BJ (cell line): ENCODE measurements at regions not wholly inside any gene's neighbourhood (a gene's known extent, or its start where the extent isn't known, plus 50 kb on each side); places are given as distances from the start of the nearest gene placed in this dataset.

ENCODE experiments used
- CTCF ChIA-PET: fragments of 350-600 bp; formaldehyde crosslinking; extraction: SDS; loops from one replicate; lab custom pipeline; 2021; ENCODE audit warnings: antibody characterized with exemption, inconsistent platforms; lab: Yijun Ruan, JAX
- POLR2A ChIA-PET: fragments of 300-600 bp; sonication (Branson Sonifier 250); formaldehyde crosslinking; extraction: SDS; loops from one replicate; lab custom pipeline; 2021; ENCODE audit warnings: antibody characterized with exemption; lab: Charles Lee
- DNase-seq: peaks from one replicate; pipeline ENCODE4 v3.0.0-alpha.2; 2011; ENCODE audit warnings: low read depth
- H3K27me3 ChIP-seq: 2 replicates; pipeline ENCODE4 v1.6.0; 2011; ENCODE audit warnings: low read length; ENCODE audit not compliant: control insufficient read depth, insufficient read depth
- H3K36me3 ChIP-seq: 2 replicates; pipeline ENCODE4 v1.5.1; 2011; ENCODE audit warnings: low read length; ENCODE audit not compliant: control insufficient read depth, insufficient read depth
- H3K4me3 ChIP-seq: 2 replicates; pipeline ENCODE4 v1.5.1; 2011; ENCODE audit warnings: low read depth, mild to moderate bottlenecking, control low read depth, low read length
- TF ChIP-seq, protein P1 (sequence below): IDR thresholded peaks from 2 replicates; pipeline ENCODE4 v1.5.1; 2011; ENCODE audit warnings: low read depth, mild to moderate bottlenecking, control low read depth, inconsistent platforms, low read length, moderate library complexity; ENCODE audit not compliant: insufficient read depth

DNA sequence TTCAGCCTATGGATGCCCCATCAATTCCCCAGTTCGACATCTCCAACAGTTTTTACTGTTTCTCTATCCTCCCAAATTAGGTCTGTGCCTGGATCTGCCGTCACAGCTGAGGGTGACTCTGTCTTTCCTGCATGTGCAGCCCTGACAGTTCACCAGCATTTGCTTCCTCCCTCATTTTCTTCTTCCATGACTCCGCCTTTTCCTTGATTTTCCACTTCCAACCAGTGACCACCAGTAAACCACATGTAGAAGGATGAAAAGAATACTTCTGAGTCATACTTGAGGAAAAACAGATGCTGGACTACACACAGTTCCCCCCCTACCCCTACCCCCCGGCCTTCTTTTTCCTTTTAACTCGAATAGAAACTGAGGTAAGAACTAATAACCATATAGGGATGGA lies 311.8 kb upstream of the POM121L12 start:
- ChIA-PET POLR2A (no interaction called here), CTCF (no interaction called here)
- Histone ChIP-seq H3K36me3 (no peaks in the 10 kb centered on the region), H3K4me3 (no peak overlapping the region), H3K27me3 (no peaks in the 10 kb centered on the region)
- TF ChIP-seq, protein P1, sequence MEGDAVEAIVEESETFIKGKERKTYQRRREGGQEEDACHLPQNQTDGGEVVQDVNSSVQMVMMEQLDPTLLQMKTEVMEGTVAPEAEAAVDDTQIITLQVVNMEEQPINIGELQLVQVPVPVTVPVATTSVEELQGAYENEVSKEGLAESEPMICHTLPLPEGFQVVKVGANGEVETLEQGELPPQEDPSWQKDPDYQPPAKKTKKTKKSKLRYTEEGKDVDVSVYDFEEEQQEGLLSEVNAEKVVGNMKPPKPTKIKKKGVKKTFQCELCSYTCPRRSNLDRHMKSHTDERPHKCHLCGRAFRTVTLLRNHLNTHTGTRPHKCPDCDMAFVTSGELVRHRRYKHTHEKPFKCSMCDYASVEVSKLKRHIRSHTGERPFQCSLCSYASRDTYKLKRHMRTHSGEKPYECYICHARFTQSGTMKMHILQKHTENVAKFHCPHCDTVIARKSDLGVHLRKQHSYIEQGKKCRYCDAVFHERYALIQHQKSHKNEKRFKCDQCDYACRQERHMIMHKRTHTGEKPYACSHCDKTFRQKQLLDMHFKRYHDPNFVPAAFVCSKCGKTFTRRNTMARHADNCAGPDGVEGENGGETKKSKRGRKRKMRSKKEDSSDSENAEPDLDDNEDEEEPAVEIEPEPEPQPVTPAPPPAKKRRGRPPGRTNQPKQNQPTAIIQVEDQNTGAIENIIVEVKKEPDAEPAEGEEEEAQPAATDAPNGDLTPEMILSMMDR, result no peak
- no peak for DNase-seq

DNA sequence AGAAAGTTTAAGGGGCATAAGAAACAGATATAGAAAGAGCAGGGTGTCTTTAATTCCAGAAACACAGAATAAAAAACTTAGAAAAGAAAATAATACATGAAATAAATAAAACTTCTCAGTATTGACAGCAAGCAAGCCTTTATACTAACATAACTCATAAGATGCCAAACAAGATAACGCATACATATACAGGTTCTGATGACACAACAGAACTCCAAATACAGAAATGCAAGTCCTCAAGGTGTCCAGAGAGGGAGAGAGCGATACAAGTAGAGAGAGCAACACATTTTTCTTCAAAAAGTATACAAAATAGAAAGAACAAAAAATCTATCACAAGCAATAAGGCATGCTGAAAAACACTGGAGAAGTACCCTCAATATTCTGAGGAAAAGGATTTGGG lies 314.6 kb upstream of the POM121L12 start:
- CTCF ChIA-PET, result no interaction called here
- TF ChIP-seq, protein P1, result no peak
- no peak overlapping the region for H3K4me3 ChIP-seq
- no peak for DNase-seq
- H3K36me3 ChIP-seq, result no peaks in the 10 kb centered on the region
- H3K27me3 ChIP-seq, result no peaks in the 10 kb centered on the region
- POLR2A ChIA-PET, result no interaction called here

DNA sequence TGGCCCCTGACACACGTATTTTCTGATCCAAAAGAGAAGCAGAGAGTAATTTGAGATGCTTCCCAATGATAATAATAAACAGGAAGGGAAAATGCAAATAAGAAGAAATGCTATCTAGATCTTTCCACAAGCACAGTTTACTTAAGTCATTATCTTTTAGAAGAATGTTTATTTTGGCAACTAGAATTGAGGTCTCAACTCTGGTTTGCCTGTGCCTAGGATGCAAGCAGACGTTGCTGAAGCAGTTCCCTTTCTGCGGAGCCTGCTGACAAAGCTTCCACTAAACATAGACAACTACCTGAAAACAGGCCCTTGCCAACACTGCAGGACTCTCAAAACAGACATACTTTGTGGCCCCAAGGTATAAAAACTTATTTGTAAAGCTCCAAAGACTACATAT lies 315.8 kb upstream of the POM121L12 start:
- POLR2A ChIA-PET, result no interaction called here
- no peak for DNase-seq
- TF ChIP-seq, protein P1, result no peak
- H3K27me3 ChIP-seq, result no peaks in the 10 kb centered on the region
- no peak overlapping the region for H3K4me3 ChIP-seq
- no peaks in the 10 kb centered on the region for H3K36me3 ChIP-seq
- CTCF ChIA-PET, result no interaction called here

DNA sequence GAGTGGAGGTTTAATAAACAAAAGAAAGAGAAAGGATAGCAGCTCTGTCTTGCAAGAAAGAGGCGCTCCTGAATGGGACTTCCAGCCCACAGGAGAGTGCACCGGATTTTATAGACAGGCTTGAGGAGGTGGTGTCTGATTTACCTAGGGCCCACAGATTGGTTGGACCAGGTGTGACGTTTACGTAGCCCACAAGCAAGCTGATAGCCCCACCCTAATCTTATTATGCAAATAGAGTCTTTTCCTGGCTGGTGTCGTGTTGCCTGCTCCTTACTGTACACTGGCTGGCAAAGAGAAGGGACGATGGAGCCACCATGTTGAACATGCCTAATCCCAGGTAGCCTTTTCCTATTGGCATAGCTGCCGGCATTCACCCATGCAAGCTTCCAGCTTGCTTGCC lies 319.7 kb upstream of the POM121L12 start:
- CTCF ChIA-PET, result no interaction called here
- TF ChIP-seq, protein P1, result no peak

DNA sequence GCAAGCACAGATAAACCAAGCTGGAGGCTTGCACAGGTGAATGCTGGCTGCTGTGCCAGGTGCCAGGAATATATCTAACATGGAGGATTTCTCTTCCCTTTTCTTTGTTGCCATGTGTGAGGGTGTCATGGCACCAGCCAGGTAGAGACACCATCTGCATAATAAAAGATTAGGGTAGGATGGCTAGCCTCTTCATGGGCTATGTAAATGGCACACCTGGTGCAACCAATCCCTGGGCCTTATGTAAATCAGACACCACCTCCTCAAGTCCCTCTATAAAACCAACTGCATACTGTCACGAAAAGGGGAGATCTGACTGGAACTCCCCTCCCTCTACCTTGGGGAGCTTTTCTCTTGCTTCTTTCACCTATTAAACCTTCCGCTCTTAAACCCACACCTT lies 322.5 kb upstream of the POM121L12 start:
- TF ChIP-seq, protein P1, result no peak
- CTCF ChIA-PET, result no interaction called here
- no peaks in the 10 kb centered on the region for H3K27me3 ChIP-seq
- no peak overlapping the region for H3K4me3 ChIP-seq
- no peak for DNase-seq
- POLR2A ChIA-PET, result no interaction called here
- no peaks in the 10 kb centered on the region for H3K36me3 ChIP-seq

More for the DNA sequence above, 319.7 kb upstream of the POM121L12 start:
- POLR2A ChIA-PET, result no interaction called here
- Histone ChIP-seq H3K36me3 (no peaks in the 10 kb centered on the region), H3K4me3 (no peak overlapping the region), H3K27me3 (no peaks in the 10 kb centered on the region)
- no peak for DNase-seq
